Mammary epithelial cell (primary cell): ENCODE measurements at regions not wholly inside any gene's neighbourhood (a gene's known extent, or its start where the extent isn't known, plus 50 kb on each side); places are given as distances from the start of the nearest gene placed in this dataset.

Experiments
- EZH2 ChIP-seq: IDR thresholded peaks from 2 replicates; pipeline ENCODE4 v1.6.1; 2012; ENCODE audit warnings: low read length, inconsistent platforms, borderline replicate concordance
- TF ChIP-seq, protein P1 (sequence below), 2 donors: IDR thresholded peaks in 1 of 2; conservative IDR thresholded peaks in 1 of 2; 2 replicates each; pipeline ENCODE4 v1.5.1; 2011 to 2012; ENCODE audit warnings: inconsistent platforms in 2 of 2, low read length in 2 of 2, mild to moderate bottlenecking in 2 of 2, control low read depth in 1 of 2, low read depth in 1 of 2; ENCODE audit not compliant: insufficient read depth in 1 of 2; ENCODE audit errors: extremely low read depth in 1 of 2

DNA sequence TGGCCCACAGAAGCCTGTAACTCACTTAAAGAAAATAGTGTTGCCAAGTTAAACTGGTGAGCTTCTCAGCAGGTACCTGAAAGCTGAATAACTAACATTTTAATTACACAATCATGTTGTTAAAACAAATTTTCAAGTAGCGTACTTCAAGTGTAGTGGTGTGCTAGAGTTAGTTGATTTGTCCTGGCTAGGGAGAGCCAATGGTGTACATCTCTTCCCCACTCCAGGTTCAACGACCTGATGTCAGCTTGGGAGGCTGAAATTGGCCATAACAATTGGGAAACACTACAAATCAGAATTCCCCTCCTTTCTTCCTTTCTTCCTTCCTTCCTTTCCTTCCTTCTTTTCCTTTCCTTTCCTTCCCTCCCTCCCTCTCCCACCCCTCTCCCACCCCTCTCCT, 295.3 kb upstream of the SLC24A2 start:
- TF ChIP-seq, protein P1, sequence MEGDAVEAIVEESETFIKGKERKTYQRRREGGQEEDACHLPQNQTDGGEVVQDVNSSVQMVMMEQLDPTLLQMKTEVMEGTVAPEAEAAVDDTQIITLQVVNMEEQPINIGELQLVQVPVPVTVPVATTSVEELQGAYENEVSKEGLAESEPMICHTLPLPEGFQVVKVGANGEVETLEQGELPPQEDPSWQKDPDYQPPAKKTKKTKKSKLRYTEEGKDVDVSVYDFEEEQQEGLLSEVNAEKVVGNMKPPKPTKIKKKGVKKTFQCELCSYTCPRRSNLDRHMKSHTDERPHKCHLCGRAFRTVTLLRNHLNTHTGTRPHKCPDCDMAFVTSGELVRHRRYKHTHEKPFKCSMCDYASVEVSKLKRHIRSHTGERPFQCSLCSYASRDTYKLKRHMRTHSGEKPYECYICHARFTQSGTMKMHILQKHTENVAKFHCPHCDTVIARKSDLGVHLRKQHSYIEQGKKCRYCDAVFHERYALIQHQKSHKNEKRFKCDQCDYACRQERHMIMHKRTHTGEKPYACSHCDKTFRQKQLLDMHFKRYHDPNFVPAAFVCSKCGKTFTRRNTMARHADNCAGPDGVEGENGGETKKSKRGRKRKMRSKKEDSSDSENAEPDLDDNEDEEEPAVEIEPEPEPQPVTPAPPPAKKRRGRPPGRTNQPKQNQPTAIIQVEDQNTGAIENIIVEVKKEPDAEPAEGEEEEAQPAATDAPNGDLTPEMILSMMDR (conservative IDR thresholded peaks at IDR 0.05 in 1 of 2, IDR thresholded peaks at IDR 0.05 in 1 of 2; ENCODE audit: extremely low read depth in 1 of 2, insufficient read depth in 1 of 2, low read depth in 1 of 2, low read length in 2 of 2): no peak
- TF ChIP-seq EZH2: no peak
